PC-9 (cell line): ENCODE measurements at regions not wholly inside any gene's neighbourhood (a gene's known extent, or its start where the extent isn't known, plus 50 kb on each side); places are given as distances from the start of the nearest gene placed in this dataset.

ENCODE experiments used
- EZH2 ChIP-seq: fragments of 200-600 bp; sonication (generic); IDR thresholded peaks from 2 replicates; pipeline ENCODE4 v1.8.0; 2017; ENCODE audit warnings: antibody characterized with exemption, low read depth
- TF ChIP-seq, protein P1 (sequence below): fragments of 200-600 bp; sonication (generic); conservative IDR thresholded peaks from 2 replicates; pipeline ENCODE4 v1.6.1; 2017; ENCODE audit warnings: mixed run types, antibody characterized with exemption, mild to moderate bottlenecking, moderate library complexity

DNA sequence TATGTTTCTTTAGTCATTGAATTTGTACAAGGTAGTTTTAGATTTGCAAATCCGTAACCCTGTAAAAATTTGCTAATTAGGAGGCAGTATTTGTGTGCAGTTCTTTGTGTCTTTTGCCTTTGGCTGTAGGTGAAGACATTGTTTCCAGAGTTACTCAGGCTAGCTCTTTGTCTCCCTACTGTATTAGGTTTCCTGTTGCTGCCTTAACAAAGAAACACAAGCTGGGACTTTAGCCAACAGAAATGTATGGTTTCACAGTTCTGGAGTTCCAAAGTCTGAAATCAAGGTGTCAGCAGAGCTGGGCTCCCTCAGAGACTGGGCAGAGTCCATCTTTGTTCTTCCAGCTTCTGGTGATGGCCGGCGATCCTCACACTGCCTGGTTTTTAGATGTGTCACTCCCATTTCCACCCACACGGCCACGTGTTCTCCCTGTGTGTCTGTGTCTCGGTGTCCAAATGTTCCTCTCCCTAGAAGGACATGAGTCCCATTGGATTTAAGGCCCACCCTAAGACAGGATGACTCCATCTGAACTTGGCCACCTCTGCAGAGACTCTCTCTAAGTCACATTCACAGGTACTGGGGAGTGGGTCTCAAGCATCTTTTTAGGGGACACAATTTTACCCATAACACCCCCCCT lies 309.7 kb downstream of the GALR1 start:
- TF ChIP-seq, protein P1, sequence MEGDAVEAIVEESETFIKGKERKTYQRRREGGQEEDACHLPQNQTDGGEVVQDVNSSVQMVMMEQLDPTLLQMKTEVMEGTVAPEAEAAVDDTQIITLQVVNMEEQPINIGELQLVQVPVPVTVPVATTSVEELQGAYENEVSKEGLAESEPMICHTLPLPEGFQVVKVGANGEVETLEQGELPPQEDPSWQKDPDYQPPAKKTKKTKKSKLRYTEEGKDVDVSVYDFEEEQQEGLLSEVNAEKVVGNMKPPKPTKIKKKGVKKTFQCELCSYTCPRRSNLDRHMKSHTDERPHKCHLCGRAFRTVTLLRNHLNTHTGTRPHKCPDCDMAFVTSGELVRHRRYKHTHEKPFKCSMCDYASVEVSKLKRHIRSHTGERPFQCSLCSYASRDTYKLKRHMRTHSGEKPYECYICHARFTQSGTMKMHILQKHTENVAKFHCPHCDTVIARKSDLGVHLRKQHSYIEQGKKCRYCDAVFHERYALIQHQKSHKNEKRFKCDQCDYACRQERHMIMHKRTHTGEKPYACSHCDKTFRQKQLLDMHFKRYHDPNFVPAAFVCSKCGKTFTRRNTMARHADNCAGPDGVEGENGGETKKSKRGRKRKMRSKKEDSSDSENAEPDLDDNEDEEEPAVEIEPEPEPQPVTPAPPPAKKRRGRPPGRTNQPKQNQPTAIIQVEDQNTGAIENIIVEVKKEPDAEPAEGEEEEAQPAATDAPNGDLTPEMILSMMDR = no peak
- TF ChIP-seq EZH2 = no peak
